Hematopoietic multipotent progenitor cell (in vitro differentiated cells): ENCODE measurements at regions not wholly inside any gene's neighbourhood (a gene's known extent, or its start where the extent isn't known, plus 50 kb on each side); places are given as distances from the start of the nearest gene placed in this dataset.
"Not testable (repeated sequence)": the region's sequence is repeated elsewhere in the genome, so short reads cannot be mapped to it uniquely, and the experiment has no call there.

ENCODE experiments used
- DNase-seq, 3 donors: peaks; one replicate each; pipeline ENCODE4 v3.0.0-alpha.2; 2011 to 2015; ENCODE audit warnings: low read depth in 2 of 3, low spot score in 2 of 3

DNA sequence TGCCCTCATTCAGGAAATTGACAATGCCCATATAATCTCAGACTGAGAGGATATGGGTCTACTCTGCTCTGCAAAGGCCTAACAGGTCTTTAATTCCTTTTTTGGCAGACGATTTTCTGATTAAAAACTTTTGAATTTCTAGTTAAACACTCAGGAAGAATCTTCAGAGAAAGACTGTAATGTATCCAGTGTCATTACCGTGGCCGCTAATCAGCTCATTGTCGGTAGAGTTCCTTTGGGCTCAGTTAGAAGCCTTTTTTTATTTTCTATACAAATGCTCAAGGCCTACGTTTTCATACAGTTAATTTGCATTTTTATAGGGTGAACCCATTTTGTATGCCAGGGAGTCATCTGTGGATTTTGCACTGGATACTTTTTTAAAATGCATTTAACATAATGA, 549.9 kb downstream of the RPS29 start:
- DNase-seq = no peak

- DNase-seq = no peak
Measured at GRCh38 chr14:49033131-49033530, 553.0 kb downstream of the RPS29 start.

DNA sequence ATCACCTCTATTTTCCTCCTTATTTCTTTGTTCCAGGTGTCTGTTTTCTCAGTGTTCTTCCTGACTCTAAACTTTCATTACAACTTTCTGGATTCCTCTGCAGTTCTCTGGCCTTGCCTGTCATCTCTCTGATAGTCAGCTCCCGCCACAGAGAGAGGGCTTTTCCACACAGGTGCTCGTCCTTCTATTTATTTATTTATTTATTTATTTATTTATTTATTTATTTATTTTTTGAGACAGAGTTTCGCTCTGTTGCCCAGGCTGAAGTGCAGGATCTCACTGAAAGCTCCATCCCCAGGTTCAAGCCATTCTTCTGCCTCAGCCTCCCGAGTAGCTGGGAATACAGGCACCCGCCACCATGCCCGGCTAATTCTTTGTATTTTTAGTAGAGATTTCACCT, 554.5 kb downstream of the RPS29 start:
- DNase-seq = not testable (repeated sequence)

DNA sequence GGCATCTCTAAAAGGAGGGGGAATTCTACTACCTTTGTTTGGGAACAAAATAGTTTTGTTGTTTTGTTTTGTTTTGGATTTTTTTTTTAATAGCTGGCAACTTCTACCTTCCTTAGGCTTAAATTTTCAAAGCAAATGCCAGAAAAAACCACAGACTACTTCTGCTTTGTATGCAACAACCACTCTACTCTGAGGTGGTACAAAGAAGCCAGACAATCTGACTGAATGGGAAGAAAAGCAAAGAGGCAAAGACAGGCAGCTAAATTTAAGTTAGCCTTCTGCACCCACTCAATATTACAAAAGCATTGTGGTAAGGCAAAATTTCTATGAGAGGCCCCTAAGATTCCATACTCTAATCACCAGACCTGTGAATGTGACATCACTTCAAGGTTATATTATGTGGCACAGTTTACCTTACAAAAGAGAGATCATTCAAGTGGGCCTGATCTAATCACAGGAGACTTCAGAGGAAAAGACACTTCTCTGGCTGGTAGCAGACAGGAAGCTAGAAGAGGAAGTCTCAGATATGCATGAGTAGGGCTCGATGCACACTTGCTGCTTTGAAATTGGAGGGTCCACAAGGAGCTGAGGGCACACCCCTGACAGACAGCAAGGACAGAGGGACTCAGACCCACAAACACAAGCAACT, 566.6 kb downstream of the RPS29 start:
- DNase-seq = peak in 1 of 3 donors; percentile 15

- DNase-seq = no peak
Measured at GRCh38 chr14:49017447-49017846, 568.7 kb downstream of the RPS29 start.

- no peak for DNase-seq
Measured at GRCh38 chr14:49016381-49016780, 569.8 kb downstream of the RPS29 start.

GRCh38 chr14:49014476-49014875, 571.7 kb downstream of the RPS29 start:
- no peak for DNase-seq

- no peak for DNase-seq
Measured at GRCh38 chr14:49008363-49008762, 577.8 kb downstream of the RPS29 start.

- DNase-seq = no peak
Measured at GRCh38 chr14:48991141-48991540, 595.0 kb downstream of the RPS29 start.

DNA sequence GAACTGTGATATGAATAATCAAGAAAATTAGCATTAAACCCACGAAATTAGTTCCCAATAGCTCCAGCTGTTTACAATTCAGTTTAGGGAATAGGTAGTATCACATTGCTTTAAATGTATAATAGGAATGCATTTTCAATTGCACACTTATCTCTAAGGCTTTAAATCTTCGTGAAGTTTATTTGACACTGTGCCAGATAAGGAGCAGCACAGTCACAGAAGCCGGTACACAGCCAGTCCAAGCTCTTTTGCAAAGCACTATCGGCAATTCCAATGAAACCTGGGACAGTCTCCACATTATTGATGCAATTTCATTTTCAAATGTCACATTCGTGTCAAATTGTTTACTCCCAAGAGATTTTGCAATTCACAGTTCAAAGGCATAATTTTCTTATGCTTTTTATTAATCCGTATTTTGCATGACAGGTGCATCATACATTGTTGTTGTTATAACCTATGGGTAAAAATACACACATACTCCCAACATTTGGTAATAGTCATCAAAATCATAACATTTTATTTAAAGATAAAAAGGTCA, 602.8 kb downstream of the RPS29 start:
- DNase-seq = no peak

GRCh38 chr14:48974994-48975393, 611.2 kb downstream of the RPS29 start:
- DNase-seq = no peak

GRCh38 chr14:48973151-48973550, 613.0 kb downstream of the RPS29 start:
- DNase-seq = no peak

DNA sequence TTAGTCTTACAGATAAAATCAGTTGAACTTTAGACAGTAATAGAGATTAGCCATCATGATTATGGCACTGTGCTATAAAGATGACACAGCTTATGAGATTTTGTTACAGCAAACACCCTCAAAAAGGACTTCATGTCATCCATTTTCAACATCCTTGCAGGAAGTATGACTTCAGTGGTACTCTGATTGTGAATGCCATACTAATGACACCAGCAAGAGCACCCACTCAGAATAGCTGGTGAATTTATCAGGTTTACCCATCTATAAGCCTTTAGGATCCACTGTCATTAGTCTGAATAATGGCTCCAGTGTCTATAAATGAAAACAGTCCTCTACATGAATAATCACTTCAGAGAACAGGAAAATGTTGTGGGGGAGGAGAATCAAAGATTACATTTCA, 615.2 kb downstream of the RPS29 start:
- DNase-seq = no peak

GRCh38 chr14:48967419-48967818, 618.8 kb downstream of the RPS29 start:
- DNase-seq = peak in 1 of 3 donors; percentile 1

- DNase-seq = no peak
Measured at GRCh38 chr14:48963231-48963790, 622.9 kb downstream of the RPS29 start.

- DNase-seq = no peak
Measured at GRCh38 chr14:48957486-48957885, 628.7 kb downstream of the RPS29 start.

GRCh38 chr14:48955857-48956256, 630.3 kb downstream of the RPS29 start:
- no peak for DNase-seq

DNA sequence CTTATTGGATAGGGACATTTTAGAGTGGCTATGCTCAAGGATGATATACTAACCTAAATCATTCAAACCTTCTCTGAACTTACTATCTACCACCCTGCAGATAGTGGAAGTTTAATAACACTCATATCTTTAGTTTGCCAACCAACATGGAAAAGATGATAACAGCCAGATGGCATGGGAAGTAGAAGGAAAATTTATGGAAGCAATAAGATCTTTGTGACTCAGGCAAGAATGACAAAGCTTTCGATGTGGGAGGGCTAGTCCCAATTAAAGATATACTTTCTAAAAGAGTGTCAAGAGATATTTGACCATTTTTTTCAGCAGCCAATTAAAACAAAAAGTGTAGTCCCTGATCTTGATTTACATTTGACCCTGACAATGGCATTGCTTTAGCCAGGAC, 631.7 kb downstream of the RPS29 start:
- DNase-seq = no peak

GRCh38 chr14:48944809-48945208, 641.4 kb downstream of the RPS29 start:
- no peak for DNase-seq

DNA sequence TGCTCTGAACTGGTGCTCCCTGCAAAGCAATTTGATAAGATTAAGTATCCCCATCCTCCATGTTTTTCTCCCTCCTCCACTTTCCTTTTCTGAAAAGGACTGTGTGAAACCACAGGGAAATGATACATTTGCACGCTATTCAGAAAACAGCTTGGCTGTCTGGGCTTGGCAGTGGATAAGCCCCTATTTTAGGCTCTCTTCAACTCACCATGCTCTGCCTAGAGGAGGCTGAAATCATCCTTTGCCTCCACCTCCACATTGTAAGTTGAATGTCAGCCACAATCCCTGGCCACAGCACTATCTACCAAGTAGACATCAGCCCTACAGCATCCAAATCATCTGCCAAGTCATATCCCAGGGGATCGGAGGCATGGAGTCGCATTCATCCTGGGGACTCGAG, 642.3 kb downstream of the RPS29 start:
- DNase-seq = no peak

- DNase-seq = no peak
Measured at GRCh38 chr14:48937541-48938195, 648.5 kb downstream of the RPS29 start.

DNA sequence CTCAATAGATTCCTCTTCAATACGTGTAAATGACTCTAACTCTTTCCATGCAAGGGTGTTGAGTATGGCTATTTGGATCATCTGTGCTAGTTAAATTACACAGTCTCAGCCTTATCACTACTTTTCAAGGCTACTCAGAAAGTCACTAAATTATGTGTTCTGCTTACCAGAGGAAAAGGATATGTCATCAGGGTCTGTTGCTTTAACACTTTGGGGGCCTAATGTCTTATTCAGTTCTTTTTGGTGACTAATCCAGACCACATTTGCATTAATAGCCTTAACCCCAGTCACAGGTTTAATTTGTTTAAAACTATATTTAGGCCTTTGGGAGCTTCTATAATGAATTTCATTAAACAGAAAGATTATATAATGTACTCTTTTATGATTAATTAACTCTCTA, 649.3 kb downstream of the RPS29 start:
- DNase-seq = no peak
